HUES6 (cell line): ENCODE measurements at regions not wholly inside any gene's neighbourhood (a gene's known extent, or its start where the extent isn't known, plus 50 kb on each side); places are given as distances from the start of the nearest gene placed in this dataset.
"Not testable (repeated sequence)": the region's sequence is repeated elsewhere in the genome, so short reads cannot be mapped to it uniquely, and the experiment has no call there.

Experiments used
- H3K27ac ChIP-seq: 2 replicates; pipeline ENCODE4 v1.7.0; 2013; ENCODE audit warnings: low read depth, mild to moderate bottlenecking, low read length, inconsistent platforms
- H3K27me3 ChIP-seq: 2 replicates; pipeline ENCODE4 v1.6.1; 2013; ENCODE audit warnings: low read length; ENCODE audit not compliant: control insufficient read depth, insufficient read depth
- H3K36me3 ChIP-seq: 2 replicates; pipeline ENCODE4 v1.6.1; 2013; ENCODE audit warnings: low read length; ENCODE audit not compliant: control insufficient read depth, insufficient read depth
- H3K4me1 ChIP-seq: 2 replicates; pipeline ENCODE4 v1.6.1; 2013; ENCODE audit warnings: low read length; ENCODE audit not compliant: control insufficient read depth, insufficient read depth
- H3K4me3 ChIP-seq: 2 replicates; pipeline ENCODE4 v1.5.1; 2013; ENCODE audit warnings: low read depth, low read length
- H3K9ac ChIP-seq: one replicate; pipeline ENCODE4 v1.6.1; 2013; ENCODE audit warnings: mild to moderate bottlenecking, low read length
- H3K9me3 ChIP-seq: 2 replicates; pipeline ENCODE4 v1.6.1; 2013; ENCODE audit warnings: low read depth, low read length; ENCODE audit not compliant: control insufficient read depth, insufficient read depth

GRCh38 chr10:21036757-21037156, 139.6 kb upstream of the NEBL start:
- H3K9me3 ChIP-seq: no peaks in the 10 kb centered on the region

GRCh38 chr10:21034770-21035169, 137.7 kb upstream of the NEBL start:
- not testable (repeated sequence) for H3K27me3 ChIP-seq, H3K4me1 ChIP-seq, H3K27ac ChIP-seq, H3K9ac ChIP-seq, H3K9me3 ChIP-seq, H3K36me3 ChIP-seq, H3K4me3 ChIP-seq

More at GRCh38 chr10:21036757-21037156, 139.6 kb upstream of the NEBL start:
- Histone ChIP-seq H3K27me3 (no peaks in the 10 kb centered on the region), H3K4me1 (no peaks in the 10 kb centered on the region), H3K9ac (no peak overlapping the region), H3K27ac (no peak overlapping the region), H3K36me3 (no peaks in the 10 kb centered on the region), H3K4me3 (no peak overlapping the region)

GRCh38 chr10:21034241-21034640, 137.1 kb upstream of the NEBL start:
- Histone ChIP-seq H3K9me3 (no peaks in the 10 kb centered on the region), H3K27me3 (no peaks in the 10 kb centered on the region), H3K36me3 (no peaks in the 10 kb centered on the region), H3K27ac (no peak overlapping the region), H3K9ac (no peak overlapping the region), H3K4me3 (no peak overlapping the region), H3K4me1 (no peaks in the 10 kb centered on the region)

- no peaks in the 10 kb centered on the region for H3K27me3 ChIP-seq
- no peak overlapping the region for H3K27ac ChIP-seq
- H3K36me3 ChIP-seq: no peaks in the 10 kb centered on the region
- H3K9me3 ChIP-seq: no peaks in the 10 kb centered on the region
- no peak overlapping the region for H3K9ac ChIP-seq
- H3K4me1 ChIP-seq: no peaks in the 10 kb centered on the region
- H3K4me3 ChIP-seq: no peak overlapping the region
Measured at GRCh38 chr10:21032587-21033319, 135.6 kb upstream of the NEBL start.

GRCh38 chr10:21031232-21031795, 134.2 kb upstream of the NEBL start:
- H3K4me1 ChIP-seq: no peaks in the 10 kb centered on the region
- no peak overlapping the region for H3K4me3 ChIP-seq
- no peaks in the 10 kb centered on the region for H3K9me3 ChIP-seq
- H3K27ac ChIP-seq: no peak overlapping the region
- no peak overlapping the region for H3K9ac ChIP-seq
- no peaks in the 10 kb centered on the region for H3K36me3 ChIP-seq
- no peaks in the 10 kb centered on the region for H3K27me3 ChIP-seq

- no peaks in the 10 kb centered on the region for H3K27me3 ChIP-seq
- no peak overlapping the region for H3K9ac ChIP-seq
- no peaks in the 10 kb centered on the region for H3K9me3 ChIP-seq
- H3K36me3 ChIP-seq: no peaks in the 10 kb centered on the region
- H3K4me1 ChIP-seq: no peaks in the 10 kb centered on the region
- H3K27ac ChIP-seq: no peak overlapping the region
- no peak overlapping the region for H3K4me3 ChIP-seq
Measured at GRCh38 chr10:21030091-21030490, 133.0 kb upstream of the NEBL start.

- no peaks in the 10 kb centered on the region for H3K27me3 ChIP-seq
- H3K36me3 ChIP-seq: no peaks in the 10 kb centered on the region
- H3K27ac ChIP-seq: no peak overlapping the region
- H3K4me3 ChIP-seq: no peak overlapping the region
- no peaks in the 10 kb centered on the region for H3K9me3 ChIP-seq
- H3K9ac ChIP-seq: no peak overlapping the region
- H3K4me1 ChIP-seq: no peaks in the 10 kb centered on the region
Measured at GRCh38 chr10:21022821-21023220, 125.7 kb upstream of the NEBL start.

- no peak overlapping the region for H3K27ac ChIP-seq
- H3K9me3 ChIP-seq: no peaks in the 10 kb centered on the region
- no peaks in the 10 kb centered on the region for H3K4me1 ChIP-seq
- H3K27me3 ChIP-seq: no peaks in the 10 kb centered on the region
- no peak overlapping the region for H3K4me3 ChIP-seq
- H3K36me3 ChIP-seq: no peaks in the 10 kb centered on the region
- H3K9ac ChIP-seq: no peak overlapping the region
Measured at GRCh38 chr10:21021843-21022594, 124.9 kb upstream of the NEBL start.

GRCh38 chr10:21021231-21021630, 124.1 kb upstream of the NEBL start:
- Histone ChIP-seq H3K9me3 (no peaks in the 10 kb centered on the region), H3K9ac (no peak overlapping the region), H3K27ac (no peak overlapping the region), H3K4me3 (no peak overlapping the region), H3K36me3 (no peaks in the 10 kb centered on the region), H3K27me3 (no peaks in the 10 kb centered on the region), H3K4me1 (no peaks in the 10 kb centered on the region)

- Histone ChIP-seq H3K36me3 (no peaks in the 10 kb centered on the region), H3K9me3 (no peaks in the 10 kb centered on the region), H3K9ac (no peak overlapping the region), H3K4me3 (no peak overlapping the region), H3K4me1 (no peaks in the 10 kb centered on the region), H3K27ac (no peak overlapping the region), H3K27me3 (no peaks in the 10 kb centered on the region)
Measured at GRCh38 chr10:21020545-21020944, 123.4 kb upstream of the NEBL start.

- H3K4me1 ChIP-seq: no peaks in the 10 kb centered on the region
- no peaks in the 10 kb centered on the region for H3K27me3 ChIP-seq
- no peak overlapping the region for H3K9ac ChIP-seq
- no peaks in the 10 kb centered on the region for H3K9me3 ChIP-seq
- H3K27ac ChIP-seq: no peak overlapping the region
- H3K36me3 ChIP-seq: no peaks in the 10 kb centered on the region
- H3K4me3 ChIP-seq: no peak overlapping the region
Measured at GRCh38 chr10:21019436-21019835, 122.3 kb upstream of the NEBL start.
